ENCODE measurements at regions not wholly inside any gene's neighbourhood (a gene's known extent, or its start where the extent isn't known, plus 50 kb on each side); places are given as distances from the start of the nearest gene placed in this dataset.

- TF ChIP-seq CTCF (IDR thresholded peaks at IDR 0.05) (no peak), POLR2A (IDR thresholded peaks at IDR 0.05) (no peak)
These were observed 991.6 kb downstream of the GALC start for GRCh38 chr14:87001333-87001732.
